ENCODE measurements at regions not wholly inside any gene's neighbourhood (a gene's known extent, or its start where the extent isn't known, plus 50 kb on each side); places are given as distances from the start of the nearest gene placed in this dataset.

DNA sequence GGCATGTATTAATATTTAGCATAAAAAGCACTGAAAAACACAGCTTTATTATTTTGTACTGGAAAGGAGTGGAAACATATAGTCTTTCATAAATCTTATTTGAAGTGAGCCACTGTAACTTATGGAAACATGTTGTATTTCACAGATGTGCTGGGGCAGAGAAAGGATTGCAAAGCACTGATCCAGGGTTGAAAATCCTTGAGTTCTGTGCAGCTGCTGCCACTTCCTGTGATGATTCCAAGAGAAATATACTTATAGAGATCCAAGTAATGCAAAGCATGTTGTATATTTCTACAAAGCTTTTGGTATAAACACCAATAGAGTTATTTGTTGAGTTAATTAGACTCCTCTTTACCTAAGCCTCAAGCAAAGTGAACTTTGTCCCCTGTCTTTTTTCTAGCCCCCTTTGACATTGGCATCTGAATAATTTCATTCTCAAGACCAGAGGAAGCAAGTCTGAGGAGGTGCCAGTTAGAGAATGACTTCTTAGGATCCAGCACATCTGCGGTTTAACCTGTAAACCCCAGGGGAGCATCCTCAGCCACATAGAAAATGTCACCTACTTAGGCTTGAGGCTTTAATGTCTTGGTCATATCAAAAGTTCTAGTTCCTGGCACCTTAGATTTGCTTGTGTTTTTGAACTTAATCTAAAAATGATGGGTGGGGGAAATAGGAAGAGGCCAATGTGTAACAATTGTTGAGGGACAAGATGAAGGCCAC lies 173.3 kb downstream of the FASLG start:
- no peak overlapping the region for H3K27ac ChIP-seq (ENCODE audit: low read depth, low read length)
- H3K27me3 ChIP-seq (ENCODE audit: low read length) = no peaks in the 10 kb centered on the region
- H3K4me3 ChIP-seq (ENCODE audit: insufficient read depth, low read length, poor library complexity, severe bottlenecking) = no peak overlapping the region
- H3K4me2 ChIP-seq (ENCODE audit: low read depth, low read length, poor library complexity, severe bottlenecking) = no peak overlapping the region
- H4K20me1 ChIP-seq (ENCODE audit: low read depth, low read length) = no peaks in the 10 kb centered on the region
- TF ChIP-seq, protein P1, sequence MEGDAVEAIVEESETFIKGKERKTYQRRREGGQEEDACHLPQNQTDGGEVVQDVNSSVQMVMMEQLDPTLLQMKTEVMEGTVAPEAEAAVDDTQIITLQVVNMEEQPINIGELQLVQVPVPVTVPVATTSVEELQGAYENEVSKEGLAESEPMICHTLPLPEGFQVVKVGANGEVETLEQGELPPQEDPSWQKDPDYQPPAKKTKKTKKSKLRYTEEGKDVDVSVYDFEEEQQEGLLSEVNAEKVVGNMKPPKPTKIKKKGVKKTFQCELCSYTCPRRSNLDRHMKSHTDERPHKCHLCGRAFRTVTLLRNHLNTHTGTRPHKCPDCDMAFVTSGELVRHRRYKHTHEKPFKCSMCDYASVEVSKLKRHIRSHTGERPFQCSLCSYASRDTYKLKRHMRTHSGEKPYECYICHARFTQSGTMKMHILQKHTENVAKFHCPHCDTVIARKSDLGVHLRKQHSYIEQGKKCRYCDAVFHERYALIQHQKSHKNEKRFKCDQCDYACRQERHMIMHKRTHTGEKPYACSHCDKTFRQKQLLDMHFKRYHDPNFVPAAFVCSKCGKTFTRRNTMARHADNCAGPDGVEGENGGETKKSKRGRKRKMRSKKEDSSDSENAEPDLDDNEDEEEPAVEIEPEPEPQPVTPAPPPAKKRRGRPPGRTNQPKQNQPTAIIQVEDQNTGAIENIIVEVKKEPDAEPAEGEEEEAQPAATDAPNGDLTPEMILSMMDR (IDR thresholded peaks at IDR 0.05; ENCODE audit: insufficient read depth, low read length, poor library complexity, severe bottlenecking) = no peak
- no peak for TF ChIP-seq EZH2phosphoT487 (conservative IDR thresholded peaks at IDR 0.05; ENCODE audit: low read length)
- H3F3A ChIP-seq (ENCODE audit: insufficient read depth) = no peaks in the 10 kb centered on the region
- no peaks in the 10 kb centered on the region for H3K36me3 ChIP-seq (ENCODE audit: low read length)
- H3K79me2 ChIP-seq (ENCODE audit: insufficient read depth, low read length) = no peaks in the 10 kb centered on the region
- no peak overlapping the region for H2AFZ ChIP-seq (ENCODE audit: low read depth, low read length, severe bottlenecking)
- H3K9me3 ChIP-seq (ENCODE audit: insufficient read depth, low read length) = no peaks in the 10 kb centered on the region
- H3K9ac ChIP-seq (ENCODE audit: low read length) = no peak overlapping the region
- H3K9me2 ChIP-seq (replicated peaks; ENCODE audit: insufficient read depth, low read length) = no peaks in the 10 kb centered on the region

- no peaks in the 10 kb centered on the region for H3K9me3 ChIP-seq (ENCODE audit: insufficient read depth, low read length)
- TF ChIP-seq, protein P1 (IDR thresholded peaks at IDR 0.05; ENCODE audit: insufficient read depth, low read length, poor library complexity, severe bottlenecking) = no peak
- no peak for TF ChIP-seq EZH2phosphoT487 (conservative IDR thresholded peaks at IDR 0.05; ENCODE audit: low read length)
- H3K79me2 ChIP-seq (ENCODE audit: insufficient read depth, low read length) = no peaks in the 10 kb centered on the region
- no peaks in the 10 kb centered on the region for H3K9me2 ChIP-seq (replicated peaks; ENCODE audit: insufficient read depth, low read length)
- no peaks in the 10 kb centered on the region for H3K27me3 ChIP-seq (ENCODE audit: low read length)
- H3K36me3 ChIP-seq (ENCODE audit: low read length) = no peaks in the 10 kb centered on the region
- no peak overlapping the region for H2AFZ ChIP-seq (ENCODE audit: low read depth, low read length, severe bottlenecking)
- no peak overlapping the region for H3K4me2 ChIP-seq (ENCODE audit: low read depth, low read length, poor library complexity, severe bottlenecking)
- no peak overlapping the region for H3K27ac ChIP-seq (ENCODE audit: low read depth, low read length)
- no peak overlapping the region for H3K9ac ChIP-seq (ENCODE audit: low read length)
- no peaks in the 10 kb centered on the region for H3F3A ChIP-seq (ENCODE audit: insufficient read depth)
- no peaks in the 10 kb centered on the region for H4K20me1 ChIP-seq (ENCODE audit: low read depth, low read length)
- H3K4me3 ChIP-seq (ENCODE audit: insufficient read depth, low read length, poor library complexity, severe bottlenecking) = no peak overlapping the region
Observed at GRCh38 chr1:172833954-172834353, 175.1 kb downstream of the FASLG start.

- no peaks in the 10 kb centered on the region for H3K27me3 ChIP-seq (ENCODE audit: low read length)
- H3K4me3 ChIP-seq (ENCODE audit: insufficient read depth, low read length, poor library complexity, severe bottlenecking) = no peak overlapping the region
- H3K4me2 ChIP-seq (ENCODE audit: low read depth, low read length, poor library complexity, severe bottlenecking) = no peak overlapping the region
- H3K9ac ChIP-seq (ENCODE audit: low read length) = no peak overlapping the region
- no peaks in the 10 kb centered on the region for H3K9me3 ChIP-seq (ENCODE audit: insufficient read depth, low read length)
- no peaks in the 10 kb centered on the region for H3F3A ChIP-seq (ENCODE audit: insufficient read depth)
- H3K9me2 ChIP-seq (replicated peaks; ENCODE audit: insufficient read depth, low read length) = no peaks in the 10 kb centered on the region
- H4K20me1 ChIP-seq (ENCODE audit: low read depth, low read length) = no peaks in the 10 kb centered on the region
- H3K79me2 ChIP-seq (ENCODE audit: insufficient read depth, low read length) = no peaks in the 10 kb centered on the region
- H3K27ac ChIP-seq (ENCODE audit: low read depth, low read length) = no peak overlapping the region
- H2AFZ ChIP-seq (ENCODE audit: low read depth, low read length, severe bottlenecking) = no peak overlapping the region
- no peak for TF ChIP-seq EZH2phosphoT487 (conservative IDR thresholded peaks at IDR 0.05; ENCODE audit: low read length)
- TF ChIP-seq, protein P1 (IDR thresholded peaks at IDR 0.05; ENCODE audit: insufficient read depth, low read length, poor library complexity, severe bottlenecking) = no peak
- no peaks in the 10 kb centered on the region for H3K36me3 ChIP-seq (ENCODE audit: low read length)
Observed at GRCh38 chr1:172834609-172835008, 175.7 kb downstream of the FASLG start.

All from SU-DHL-6 (cell line).